ENCODE measurements at regions not wholly inside any gene's neighbourhood (a gene's known extent, or its start where the extent isn't known, plus 50 kb on each side); places are given as distances from the start of the nearest gene placed in this dataset.
A peak's percentile ranks its signal among the peaks of the same experiment; 100 is the strongest.
"Not testable (repeated sequence)": the region's sequence is repeated elsewhere in the genome, so short reads cannot be mapped to it uniquely, and the experiment has no call there.

GRCh38 chr9:39674437-39675210 lies 319.2 kb downstream of the SPATA31A1 start:
- not testable (repeated sequence) for DNase-seq

- not testable (repeated sequence) for DNase-seq
These were observed 319.7 kb downstream of the SPATA31A1 start for GRCh38 chr9:39675211-39675553.

- DNase-seq = not testable (repeated sequence)
These were observed 323.2 kb downstream of the SPATA31A1 start for GRCh38 chr9:39678534-39679263.

- DNase-seq = not testable (repeated sequence)
These were observed 325.4 kb downstream of the SPATA31A1 start for GRCh38 chr9:39680694-39681401.

GRCh38 chr9:39728862-39729261 lies 373.4 kb downstream of the SPATA31A1 start:
- not testable (repeated sequence) for DNase-seq

GRCh38 chr9:39744898-39745297 lies 389.4 kb downstream of the SPATA31A1 start:
- DNase-seq = not testable (repeated sequence)

- not testable (repeated sequence) for DNase-seq
These were observed 420.1 kb downstream of the SPATA31A1 start for GRCh38 chr9:39775570-39775969.

GRCh38 chr9:39791356-39791755 lies 435.9 kb downstream of the SPATA31A1 start:
- not testable (repeated sequence) for DNase-seq

- not testable (repeated sequence) for DNase-seq
These were observed 442.5 kb downstream of the SPATA31A1 start for GRCh38 chr9:39797935-39798334.

- not testable (repeated sequence) for DNase-seq
These were observed 443.8 kb downstream of the SPATA31A1 start for GRCh38 chr9:39799252-39799651.

- DNase-seq = not testable (repeated sequence)
These were observed 447.1 kb downstream of the SPATA31A1 start for GRCh38 chr9:39802561-39802960.

GRCh38 chr9:39809401-39810226 lies 454.1 kb downstream of the SPATA31A1 start:
- DNase-seq = peak; percentile 57

GRCh38 chr9:39810401-39810800 lies 454.9 kb downstream of the SPATA31A1 start:
- not testable (repeated sequence) for DNase-seq

- DNase-seq = not testable (repeated sequence)
These were observed 456.1 kb downstream of the SPATA31A1 start for GRCh38 chr9:39811615-39812014.

- DNase-seq = not testable (repeated sequence)
These were observed 473.0 kb downstream of the SPATA31A1 start for GRCh38 chr9:39828457-39828856.
